ENCODE measurements at regions not wholly inside any gene's neighbourhood (a gene's known extent, or its start where the extent isn't known, plus 50 kb on each side); places are given as distances from the start of the nearest gene placed in this dataset.

DNA sequence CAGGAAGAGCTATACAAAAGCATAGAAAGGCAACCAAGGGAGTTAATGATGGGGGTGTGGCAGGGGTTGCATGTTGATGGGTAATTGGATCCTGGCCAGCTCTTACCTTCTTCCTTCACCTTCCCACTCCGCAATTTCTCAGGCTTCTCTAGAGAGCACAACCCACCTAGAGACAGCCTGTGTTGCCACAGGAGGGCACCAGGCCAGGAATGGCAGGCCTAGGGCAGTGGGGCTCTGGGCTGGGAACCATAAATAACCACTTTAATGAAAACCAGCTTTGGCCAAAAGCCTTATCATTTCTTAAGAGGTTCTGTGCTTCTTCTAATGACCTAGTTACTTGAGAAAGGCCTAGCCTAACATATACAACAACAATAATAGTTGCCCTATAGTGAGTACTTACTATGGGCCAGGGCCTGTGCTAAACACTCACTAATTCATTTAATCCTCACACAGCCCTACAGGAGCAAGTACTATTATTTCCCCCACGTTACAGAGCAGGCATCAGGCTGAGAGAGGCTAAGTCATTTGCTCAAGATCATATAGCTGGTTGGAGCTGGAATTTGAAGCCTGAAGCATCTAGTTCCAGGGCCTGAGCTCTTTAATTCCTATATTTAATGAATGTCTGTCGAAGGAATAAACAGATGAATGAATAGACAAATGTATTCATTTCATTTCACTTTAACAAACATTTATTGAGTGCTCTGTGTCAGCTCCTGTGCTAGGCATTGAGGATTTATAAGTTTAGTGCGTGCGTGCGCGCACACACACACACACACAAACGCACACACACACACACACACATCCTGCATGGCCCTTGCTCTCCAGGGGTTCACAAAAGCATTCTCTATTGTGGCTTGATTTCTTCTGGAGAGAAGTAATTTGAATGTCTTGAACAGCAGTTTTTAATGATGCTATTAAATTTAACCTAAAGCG is 66.8 kb downstream of the RTL9 start:
- no peak for TF ChIP-seq CTCF (IDR thresholded peaks at IDR 0.05)
- TF ChIP-seq POLR2A (IDR thresholded peaks at IDR 0.05) = no peak
